ENCODE measurements at regions not wholly inside any gene's neighbourhood (a gene's known extent, or its start where the extent isn't known, plus 50 kb on each side); places are given as distances from the start of the nearest gene placed in this dataset.

DNA sequence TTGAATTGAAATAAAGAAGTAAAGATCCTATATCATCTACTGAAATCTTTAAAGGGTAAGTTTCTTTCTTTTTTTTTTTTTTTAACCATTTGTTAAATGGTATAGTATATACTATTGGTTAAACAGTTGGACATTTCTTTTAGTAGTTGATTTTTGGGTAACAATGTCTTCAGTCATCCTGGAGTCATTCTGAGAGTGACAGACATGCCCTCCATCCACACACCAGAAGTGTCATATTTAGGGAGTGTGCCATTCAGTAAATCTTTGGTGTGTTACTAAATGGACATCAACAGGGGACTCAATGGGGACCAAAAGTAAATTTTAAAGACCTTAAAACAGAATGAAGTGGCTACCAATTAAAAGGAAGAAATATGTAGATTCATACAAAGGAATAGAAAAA is 50.8 kb upstream of the SLC39A10 start:
- no peak for DNase-seq (ENCODE audit: low read depth)

DNA sequence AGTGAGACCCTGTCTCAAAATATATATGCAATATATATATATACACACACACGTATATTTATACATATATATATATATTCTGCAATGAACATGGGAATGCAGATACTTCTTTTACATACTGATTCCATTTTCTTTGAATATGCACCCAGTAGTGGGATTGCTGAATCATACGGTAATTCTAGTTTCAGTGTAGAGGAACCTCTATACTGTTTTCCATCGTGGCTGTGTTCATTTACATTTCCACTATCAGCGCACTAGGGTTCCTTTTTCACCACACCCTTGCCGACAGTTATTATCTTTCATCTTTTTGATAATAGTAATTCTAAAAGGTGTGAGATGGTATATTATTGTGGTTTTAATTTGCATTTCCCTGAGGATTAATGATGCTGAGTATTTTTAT is 52.3 kb upstream of the SLC39A10 start:
- DNase-seq (ENCODE audit: low read depth), result no peak

DNA sequence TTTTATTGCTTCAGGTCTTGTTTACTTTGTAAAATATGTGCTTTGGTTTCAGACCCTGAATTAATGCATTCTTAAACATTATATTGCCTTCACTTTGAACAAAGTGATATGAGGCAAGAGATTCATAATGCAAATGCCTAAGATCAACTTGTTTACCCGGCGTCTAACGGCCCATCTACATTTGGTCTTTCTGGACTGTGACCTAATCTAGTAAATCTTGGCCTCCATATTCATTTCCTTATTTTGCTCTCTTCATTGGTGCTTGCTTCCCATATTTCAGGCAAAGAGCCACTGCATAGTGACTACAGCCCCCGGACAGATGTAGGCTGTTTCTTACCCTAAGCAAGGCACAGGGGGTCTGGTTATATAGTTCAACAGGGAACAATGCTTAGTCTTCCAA is 53.0 kb upstream of the SLC39A10 start:
- no peak for DNase-seq (ENCODE audit: low read depth)

DNA sequence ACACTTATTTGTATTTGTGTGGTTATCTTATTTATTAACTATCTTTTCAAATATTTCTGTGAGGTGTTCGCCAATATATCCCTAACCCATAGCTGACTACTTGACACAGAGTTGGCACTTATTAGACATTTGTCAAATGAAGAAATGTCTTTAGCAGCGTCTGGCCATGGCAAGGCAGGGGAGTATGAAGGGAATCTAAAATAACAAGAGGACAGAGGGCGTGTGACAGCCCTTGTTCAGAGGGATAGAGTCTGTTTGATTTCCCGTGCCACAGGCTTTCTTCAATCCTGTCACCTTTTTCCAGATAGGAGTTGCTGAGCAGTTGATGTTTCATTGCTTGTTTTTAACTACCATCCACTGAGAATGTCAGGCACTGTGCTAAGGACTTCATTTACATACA is 53.6 kb upstream of the SLC39A10 start:
- DNase-seq (ENCODE audit: low read depth), result no peak

- no peak for DNase-seq (ENCODE audit: low read depth)
Observed at GRCh38 chr2:195602687-195603086, 54.3 kb upstream of the SLC39A10 start.

DNA sequence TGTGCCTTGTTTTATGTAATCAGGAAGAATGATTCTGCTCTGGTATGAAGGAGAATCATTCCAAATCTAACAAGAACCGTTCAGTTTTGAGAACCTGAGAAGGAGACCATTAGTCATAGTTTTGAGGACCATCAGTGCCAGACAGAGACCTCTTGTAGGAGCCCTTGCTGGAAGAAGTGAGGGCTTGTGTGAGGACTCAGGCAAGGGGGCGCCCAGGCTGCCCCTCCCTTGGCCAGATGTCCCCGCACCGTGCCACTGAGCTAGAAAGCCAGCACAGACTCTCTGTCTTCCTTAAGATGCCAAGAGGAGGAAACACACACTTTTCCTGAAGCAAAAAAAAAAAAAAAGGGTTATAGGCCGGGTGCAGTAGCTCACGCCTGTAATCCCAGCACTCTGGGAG is 55.7 kb upstream of the SLC39A10 start:
- no peak for DNase-seq (ENCODE audit: low read depth)

DNA sequence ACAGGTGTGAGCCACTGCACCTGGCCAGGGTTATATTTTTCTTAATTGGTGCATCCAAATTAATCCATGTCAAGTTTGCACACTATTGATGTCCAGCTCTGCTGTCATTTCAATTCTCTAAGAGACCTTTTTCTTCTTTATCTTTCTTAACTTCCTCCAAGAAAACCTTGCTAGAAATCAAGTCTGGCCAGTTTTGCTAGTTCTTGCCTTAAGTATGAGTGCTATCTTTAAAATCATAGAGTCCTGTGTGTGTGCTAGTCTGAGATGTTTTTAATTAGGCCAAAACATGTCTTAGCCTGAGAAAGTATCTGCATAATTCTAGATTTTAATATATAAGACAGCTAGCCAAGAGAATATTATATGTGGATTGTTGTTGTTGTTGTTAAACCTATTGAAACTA is 56.2 kb upstream of the SLC39A10 start:
- DNase-seq (ENCODE audit: low read depth), result no peak

GRCh38 chr2:195596840-195597239 is 60.2 kb upstream of the SLC39A10 start:
- no peak for DNase-seq (ENCODE audit: low read depth)

DNA sequence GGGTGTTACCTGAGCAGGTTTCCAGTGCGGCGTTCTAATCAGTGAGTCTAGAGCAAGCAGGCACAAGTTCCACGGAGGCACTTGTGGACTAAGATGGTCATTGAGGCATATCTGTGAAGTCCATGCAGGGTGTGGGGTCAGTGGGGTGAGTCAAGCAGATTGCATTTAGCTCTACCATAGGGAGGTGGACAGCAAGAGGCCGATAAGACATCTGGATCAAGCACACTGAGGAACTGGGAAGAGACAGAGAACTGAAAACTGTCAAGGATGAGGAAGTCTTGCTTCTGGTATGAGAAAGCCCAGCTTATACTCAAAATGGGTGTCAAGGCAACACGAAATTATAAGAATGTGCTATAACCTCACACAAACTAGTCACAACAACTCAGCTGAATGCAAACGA is 61.2 kb upstream of the SLC39A10 start:
- no peak for DNase-seq (ENCODE audit: low read depth)

GRCh38 chr2:195594919-195595694 is 61.9 kb upstream of the SLC39A10 start:
- no peak for DNase-seq (ENCODE audit: low read depth)

GRCh38 chr2:195594248-195594647 is 62.8 kb upstream of the SLC39A10 start:
- DNase-seq (ENCODE audit: low read depth), result no peak

GRCh38 chr2:195592105-195592504 is 64.9 kb upstream of the SLC39A10 start:
- DNase-seq (ENCODE audit: low read depth), result no peak

DNA sequence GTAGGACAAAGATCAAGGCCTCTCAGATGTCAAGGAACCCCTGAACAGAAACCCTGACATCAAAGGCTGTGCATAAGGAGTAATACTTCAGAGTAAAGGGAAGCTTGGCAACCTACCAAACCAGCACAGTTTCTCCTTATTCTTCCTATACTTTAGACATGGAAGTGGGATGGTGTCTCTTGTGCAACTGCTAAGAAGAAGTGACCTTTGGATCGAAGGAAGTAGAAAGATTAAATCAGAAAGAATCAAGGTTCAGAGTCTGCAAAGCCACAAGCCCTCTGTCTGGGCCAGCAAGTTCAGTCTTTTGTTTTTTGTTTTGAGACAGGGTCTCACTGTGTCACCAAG is 66.2 kb upstream of the SLC39A10 start:
- no peak for DNase-seq (ENCODE audit: low read depth)

DNA sequence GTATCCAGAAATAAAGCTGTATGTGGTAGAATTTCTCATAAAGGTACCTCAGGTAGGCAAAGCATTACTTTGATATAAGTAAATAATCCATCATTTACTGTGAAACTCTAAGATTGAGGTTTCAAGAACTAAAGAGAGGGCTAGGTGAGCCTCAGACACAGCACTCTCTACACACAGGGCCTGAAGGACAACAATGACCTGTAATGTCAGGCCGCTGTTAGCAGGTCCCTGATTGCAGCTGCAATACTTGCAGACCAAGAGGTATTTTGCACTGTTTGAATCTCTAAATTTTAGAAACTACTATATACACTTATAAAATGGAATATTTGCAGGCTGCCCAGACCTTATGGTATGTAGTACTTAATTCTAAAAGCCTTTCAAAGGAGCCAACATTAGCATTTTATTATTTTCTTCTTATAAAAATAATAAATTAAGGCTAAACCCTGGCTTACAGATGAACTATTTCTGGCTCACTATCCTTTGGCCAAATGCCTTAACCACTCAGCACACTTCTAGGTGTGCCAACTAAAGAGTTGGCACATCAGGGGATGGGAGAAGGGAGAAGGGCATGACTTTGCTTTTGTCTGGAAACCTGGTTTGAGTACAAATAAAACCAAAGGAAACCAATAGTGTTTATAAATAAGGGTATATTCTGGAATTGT is 66.7 kb upstream of the SLC39A10 start:
- no peak for DNase-seq (ENCODE audit: low read depth)

GRCh38 chr2:195587966-195588365 is 69.1 kb upstream of the SLC39A10 start:
- no peak for DNase-seq (ENCODE audit: low read depth)

GRCh38 chr2:195586062-195586714 is 70.8 kb upstream of the SLC39A10 start:
- no peak for DNase-seq (ENCODE audit: low read depth)

DNA sequence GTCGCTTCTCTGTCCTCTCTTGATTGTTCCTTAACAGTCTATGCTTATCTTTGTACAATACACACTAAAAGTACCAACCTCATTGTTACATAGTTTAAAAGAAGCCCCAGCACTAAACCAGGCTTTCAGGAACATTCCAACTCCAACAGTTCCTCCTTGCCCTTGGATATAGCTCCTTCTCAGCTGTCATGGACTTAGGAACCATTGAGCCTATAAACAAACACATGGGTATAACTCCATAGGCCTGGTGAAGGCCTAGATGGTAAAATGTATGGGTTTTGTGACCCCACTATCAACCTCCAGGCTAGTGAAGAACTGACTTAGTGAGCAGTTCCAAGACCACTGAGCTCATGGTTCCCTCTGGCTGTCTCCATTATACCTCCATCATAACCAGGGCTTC is 74.8 kb upstream of the SLC39A10 start:
- DNase-seq (ENCODE audit: low read depth), result no peak

GRCh38 chr2:195579776-195580555 is 77.1 kb upstream of the SLC39A10 start:
- no peak for DNase-seq (ENCODE audit: low read depth)

DNA sequence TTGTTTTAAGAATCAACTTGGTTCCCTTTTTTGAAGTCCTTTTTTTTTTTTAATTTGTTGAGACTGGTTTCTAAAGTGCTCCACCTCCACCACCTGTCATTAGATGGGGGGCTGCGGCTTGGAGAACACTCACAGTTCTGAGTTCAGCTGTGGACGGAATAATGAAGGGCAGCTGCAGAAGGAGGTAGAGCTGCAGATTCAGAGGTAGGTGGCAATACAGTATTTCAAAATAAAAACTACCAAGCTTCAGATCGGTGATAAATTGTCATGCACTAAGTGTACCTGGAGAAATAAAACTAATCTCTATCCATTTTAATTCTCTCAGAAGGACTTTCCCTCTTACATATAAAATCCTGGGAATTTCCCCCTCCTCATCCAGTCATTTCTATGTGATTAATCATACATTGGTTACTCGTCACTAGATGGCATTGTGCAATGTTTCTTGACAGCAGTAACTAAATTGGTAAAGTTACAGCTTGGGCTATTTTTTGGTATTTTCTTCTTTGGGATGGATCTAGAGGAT is 81.1 kb upstream of the SLC39A10 start:
- DNase-seq (ENCODE audit: low read depth), result peak; percentile 65

DNA sequence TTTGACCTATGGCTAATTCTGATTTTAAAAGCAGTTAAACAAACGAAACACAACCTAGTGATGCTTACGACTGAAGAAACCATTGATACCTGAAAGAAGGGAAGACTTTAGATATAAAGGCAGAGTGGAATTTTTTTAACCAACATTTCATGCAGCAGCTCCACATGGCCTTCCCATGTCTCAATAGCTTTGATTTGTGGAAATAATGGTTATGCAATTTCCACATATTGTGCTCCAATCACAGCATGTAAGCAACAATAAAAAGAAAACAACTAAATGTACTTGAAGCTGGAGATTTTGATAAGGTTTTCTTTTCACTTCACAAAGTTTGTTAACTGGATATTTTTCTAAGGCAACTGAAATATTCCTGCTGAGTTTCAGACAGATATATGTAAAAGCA is 82.0 kb upstream of the SLC39A10 start:
- no peak for DNase-seq (ENCODE audit: low read depth)

- DNase-seq (ENCODE audit: low read depth), result no peak
Observed at GRCh38 chr2:195574312-195574711, 82.7 kb upstream of the SLC39A10 start.

- DNase-seq (ENCODE audit: low read depth), result no peak
Observed at GRCh38 chr2:195572895-195573683, 83.9 kb upstream of the SLC39A10 start.
